HL-60/S4 treated with phorbol 12-myristate 13-acetate at 8.2 ng/mL for 4 days and 3 days (cell line): ENCODE measurements at regions not wholly inside any gene's neighbourhood (a gene's known extent, or its start where the extent isn't known, plus 50 kb on each side); places are given as distances from the start of the nearest gene placed in this dataset.

Source experiments
- in situ Hi-C: fragments of 300-500 bp; cut with MboI; formaldehyde crosslinking; loops from 2 replicates; pipeline ENCODE4 v1.15.0; 2022; ENCODE audit warnings: low sequenced_read_pairs

DNA sequence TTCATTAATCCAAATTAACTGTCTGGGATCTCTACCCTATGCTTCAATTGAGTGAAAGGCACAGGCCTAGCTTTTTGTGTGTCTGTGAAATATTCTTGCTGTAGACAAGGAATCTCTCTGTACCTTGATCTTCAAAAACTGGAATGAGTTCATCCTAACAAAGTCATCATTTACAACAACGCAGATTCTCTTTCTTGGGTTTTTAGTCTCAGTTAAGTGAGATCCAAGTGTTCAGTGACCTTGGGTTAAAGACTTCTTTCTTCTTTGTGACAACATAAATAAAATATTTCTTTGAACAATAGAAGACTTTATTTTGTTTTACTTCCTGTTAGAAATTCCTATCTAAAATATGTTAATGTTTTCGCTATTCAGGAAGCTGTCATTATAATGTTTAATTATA, 192.2 kb upstream of the LMNTD1 start:
- in situ Hi-C loops, result no loop called here

DNA sequence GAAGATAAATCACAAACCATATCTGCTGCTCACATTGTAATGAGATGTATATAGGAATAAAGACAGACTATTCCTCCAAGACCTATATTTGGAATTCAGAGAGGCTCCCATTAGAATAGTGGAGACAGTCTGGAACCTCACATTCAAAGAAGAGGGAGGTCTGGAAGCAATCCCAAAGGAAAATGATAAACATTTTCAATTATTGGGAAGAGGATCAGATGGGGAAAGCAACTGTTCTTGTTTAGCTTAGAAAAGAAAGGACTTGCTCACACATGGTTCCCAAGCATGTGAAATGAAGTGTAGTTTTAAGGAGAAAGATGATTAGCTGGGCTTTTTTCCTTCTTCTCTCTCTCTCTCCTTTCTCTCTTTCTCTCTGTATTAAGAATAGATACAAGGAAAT, 193.0 kb upstream of the LMNTD1 start:
- in situ Hi-C loops, result no loop called here

DNA sequence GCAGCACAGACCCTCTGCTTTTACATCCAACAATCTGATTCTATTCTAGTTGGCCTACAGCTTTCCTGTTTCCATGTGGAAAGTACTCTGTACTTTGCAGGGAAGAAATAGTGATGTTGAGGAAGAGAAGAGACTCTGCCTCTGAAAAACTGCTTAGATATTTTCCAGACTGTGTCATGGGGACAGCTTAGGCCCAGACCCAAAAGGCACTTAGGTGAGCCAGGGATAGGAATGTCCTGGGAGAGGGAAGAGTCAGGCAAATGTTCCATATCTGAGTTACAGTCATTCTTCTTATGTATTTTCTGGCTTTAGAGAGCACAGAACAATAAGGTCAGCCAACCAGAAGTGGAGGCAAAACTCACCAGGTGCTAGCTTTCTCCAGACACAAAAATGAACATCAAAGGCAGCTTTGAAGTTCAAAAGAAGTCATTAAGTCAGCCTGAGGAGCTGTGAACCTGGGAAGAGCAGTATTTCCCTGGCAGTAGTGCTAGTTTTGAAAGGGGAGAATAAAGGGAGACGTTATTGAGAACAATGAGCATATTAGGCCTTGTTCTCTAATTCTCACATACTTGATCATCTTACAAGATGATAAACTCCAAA, 199.7 kb upstream of the LMNTD1 start:
- in situ Hi-C loops, result loop anchor here (25.0 kb wide), 1 partner anchor 109 kb away; no protein-coding TSS in a partner anchor

DNA sequence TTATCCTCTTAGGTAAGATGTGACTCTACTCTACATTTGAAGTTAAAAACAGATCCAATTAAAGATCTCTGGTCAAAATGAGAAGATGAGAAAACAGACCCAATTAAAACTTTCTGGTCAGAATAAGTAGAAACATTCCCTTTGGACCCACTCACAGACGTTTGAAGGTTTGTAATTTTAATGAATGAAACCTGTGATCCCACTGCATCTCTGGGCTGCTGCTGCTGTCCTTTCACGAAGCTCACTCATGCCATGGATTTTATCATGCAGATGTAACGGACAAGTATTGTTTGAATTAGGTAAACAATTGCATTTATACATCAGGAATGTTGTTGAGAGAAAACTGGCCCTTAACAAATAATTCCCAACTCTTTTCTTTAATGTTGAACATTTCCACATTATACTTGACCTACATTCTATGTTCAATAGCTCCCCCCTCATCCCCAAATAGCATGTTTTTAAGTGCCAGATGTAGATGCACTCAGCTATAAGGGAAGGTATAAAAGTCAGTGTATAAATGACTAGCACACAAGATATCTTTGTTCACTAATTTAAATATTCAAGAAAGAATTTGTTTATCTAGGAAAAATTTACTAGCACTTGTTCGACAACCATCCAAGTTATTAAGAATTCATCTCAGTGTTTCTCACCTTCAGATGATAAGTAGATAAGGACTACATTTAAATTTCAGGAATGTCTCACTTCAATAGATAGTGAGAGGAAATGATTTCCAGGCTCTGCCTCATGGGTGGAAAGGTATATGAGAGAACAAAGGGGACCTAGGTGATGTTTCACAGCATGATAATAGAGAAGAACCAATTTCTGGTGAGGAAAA, 202.3 kb upstream of the LMNTD1 start:
- in situ Hi-C loops, result loop anchor here (25.0 kb wide), 1 partner anchor 107 kb away; no protein-coding TSS in a partner anchor

DNA sequence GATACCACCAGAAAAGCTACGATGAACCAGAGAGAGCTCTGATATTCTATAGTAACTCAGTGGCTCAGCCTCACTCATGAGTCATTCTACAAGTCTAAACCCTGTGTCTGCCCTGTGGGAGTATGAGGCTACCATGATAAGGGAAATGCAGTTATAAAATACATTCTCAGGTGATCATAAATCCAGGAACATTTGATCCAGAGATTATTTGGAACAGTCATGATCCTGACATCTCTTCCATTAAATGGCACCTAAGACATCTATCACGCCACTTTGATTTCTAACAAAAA, 202.6 kb upstream of the RASSF8 start:
- in situ Hi-C loops, result loop anchor here (25.0 kb wide), 1 partner anchor 106 kb away; no protein-coding TSS in a partner anchor

DNA sequence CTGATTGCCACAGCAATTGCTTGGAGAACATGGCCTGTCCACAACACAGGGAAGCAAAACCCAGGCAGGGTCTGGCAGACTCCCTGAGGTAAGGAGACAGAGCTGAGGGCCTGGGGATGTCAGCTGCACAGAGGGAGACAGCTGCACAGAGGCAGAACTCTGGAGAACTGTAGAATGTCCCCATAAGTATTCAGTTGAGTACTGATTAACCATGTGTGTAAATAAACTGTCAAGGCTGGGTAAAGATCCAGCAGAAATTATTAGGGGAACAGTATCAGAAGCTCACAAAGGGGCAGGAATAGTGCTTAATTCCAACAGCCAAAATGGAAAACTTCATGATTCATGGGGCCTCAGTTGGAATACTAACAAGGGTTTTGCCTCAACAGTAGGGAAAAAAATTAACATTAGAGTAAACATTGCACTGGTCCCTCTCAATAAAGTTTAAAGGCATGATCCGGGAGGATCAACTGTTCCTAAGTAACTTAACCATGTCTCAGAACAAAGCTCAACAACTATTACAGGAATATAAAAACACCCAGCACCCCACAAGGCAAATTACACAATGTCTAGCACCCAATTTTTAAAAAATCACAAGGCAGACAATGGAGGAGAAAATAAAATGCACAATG, 201.3 kb upstream of the RASSF8 start:
- in situ Hi-C loops, result loop anchor here (25.0 kb wide), 1 partner anchor 105 kb away; no protein-coding TSS in a partner anchor

DNA sequence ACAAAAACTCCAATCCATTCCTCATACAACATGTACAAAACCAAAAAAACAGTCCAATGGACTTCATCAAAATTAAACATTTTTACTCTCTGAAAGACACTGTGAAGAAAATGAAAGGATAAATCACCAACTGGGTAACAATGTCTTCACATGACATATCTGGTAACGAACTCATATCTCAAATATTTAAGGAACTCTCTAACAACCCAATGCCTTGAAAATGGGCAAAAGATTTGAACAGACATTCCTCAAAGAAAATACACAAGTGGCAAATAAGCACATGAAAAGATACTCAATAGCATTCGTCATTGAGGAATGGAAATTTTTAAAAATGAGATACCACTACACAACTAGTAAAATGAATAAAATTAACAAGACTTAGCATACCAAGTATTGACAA, 198.7 kb upstream of the RASSF8 start:
- in situ Hi-C loops, result loop anchor here (25.0 kb wide), 1 partner anchor 103 kb away; no protein-coding TSS in a partner anchor

DNA sequence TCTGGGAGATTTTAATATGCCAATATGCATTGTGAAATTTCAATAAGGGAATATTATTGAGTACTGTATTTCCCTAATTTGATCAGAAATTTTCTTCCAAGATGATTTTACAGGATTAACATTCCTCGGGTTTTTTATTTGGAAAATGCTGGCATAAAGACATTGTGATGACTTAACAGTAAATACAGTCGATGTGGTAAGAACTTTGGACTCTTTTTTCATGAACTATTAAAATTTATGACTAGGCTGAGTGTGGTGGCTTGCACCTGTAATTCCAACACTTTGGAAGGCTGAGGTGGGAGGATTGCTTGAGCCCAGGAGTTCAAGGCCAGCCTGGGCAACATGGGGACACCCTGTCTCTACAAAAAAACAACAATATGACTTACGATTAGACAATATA, 197.1 kb upstream of the RASSF8 start:
- in situ Hi-C loops, result loop anchor here (25.0 kb wide), 1 partner anchor 101 kb away; no protein-coding TSS in a partner anchor

DNA sequence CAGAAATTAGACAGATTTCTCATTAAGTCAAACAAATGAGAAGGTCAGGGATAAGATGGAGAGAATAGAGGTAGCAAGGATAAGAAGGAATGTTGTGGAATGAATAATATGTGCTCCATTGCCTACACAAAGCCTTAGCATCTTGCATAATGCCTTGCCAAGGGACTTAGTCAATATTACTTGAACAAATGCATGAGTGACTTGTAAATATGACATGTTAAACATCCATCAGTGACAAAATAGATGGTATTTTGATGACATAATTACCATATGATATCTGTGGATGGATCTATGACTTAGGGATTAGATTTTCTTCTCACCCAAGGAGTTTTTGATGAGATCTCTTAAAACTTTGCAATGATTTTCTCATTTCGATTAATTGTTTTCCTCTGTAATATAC, 194.1 kb upstream of the RASSF8 start:
- in situ Hi-C loops, result loop anchor here (25.0 kb wide), 1 partner anchor 98 kb away; no protein-coding TSS in a partner anchor

DNA sequence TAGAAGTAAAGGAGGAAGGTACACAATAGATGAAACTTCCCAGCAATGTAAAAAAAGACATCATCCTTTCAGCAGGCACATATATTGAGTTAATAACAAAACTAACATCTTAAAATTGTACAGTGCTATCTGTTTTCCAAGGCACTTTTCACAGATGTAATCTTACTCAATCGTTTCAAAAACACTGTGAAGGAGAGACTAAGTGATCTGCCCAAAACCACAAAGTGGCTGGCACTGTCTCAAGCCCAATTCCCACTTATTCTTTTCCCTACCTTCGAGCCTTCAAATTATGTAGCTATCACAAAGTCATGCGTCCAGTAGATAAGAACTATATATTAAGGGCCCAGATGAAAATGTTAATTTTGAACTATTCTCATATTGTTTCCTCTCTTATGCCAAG, 193.6 kb upstream of the RASSF8 start:
- in situ Hi-C loops, result loop anchor here (25.0 kb wide), 1 partner anchor 97 kb away; no protein-coding TSS in a partner anchor

DNA sequence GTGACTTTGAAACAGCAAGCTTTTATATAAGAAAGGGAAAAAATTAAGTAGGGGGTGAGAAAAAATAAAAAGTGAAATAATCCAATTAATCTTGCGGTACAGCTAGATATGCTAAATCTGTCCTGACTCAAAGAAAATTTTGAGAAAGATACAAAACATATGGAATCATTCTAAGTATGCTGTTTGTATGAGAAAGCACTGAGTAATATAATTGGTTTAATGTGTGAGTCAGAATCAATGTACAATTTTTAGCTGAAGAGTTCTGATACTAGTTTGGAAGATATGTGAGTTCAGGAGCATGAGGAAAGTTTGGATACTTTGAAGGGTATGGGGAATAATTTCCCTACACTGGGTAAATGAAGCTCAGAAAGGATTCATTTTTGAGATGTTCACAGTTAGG, 190.9 kb upstream of the RASSF8 start:
- in situ Hi-C loops, result loop anchor here (25.0 kb wide), 1 partner anchor 95 kb away; no protein-coding TSS in a partner anchor

DNA sequence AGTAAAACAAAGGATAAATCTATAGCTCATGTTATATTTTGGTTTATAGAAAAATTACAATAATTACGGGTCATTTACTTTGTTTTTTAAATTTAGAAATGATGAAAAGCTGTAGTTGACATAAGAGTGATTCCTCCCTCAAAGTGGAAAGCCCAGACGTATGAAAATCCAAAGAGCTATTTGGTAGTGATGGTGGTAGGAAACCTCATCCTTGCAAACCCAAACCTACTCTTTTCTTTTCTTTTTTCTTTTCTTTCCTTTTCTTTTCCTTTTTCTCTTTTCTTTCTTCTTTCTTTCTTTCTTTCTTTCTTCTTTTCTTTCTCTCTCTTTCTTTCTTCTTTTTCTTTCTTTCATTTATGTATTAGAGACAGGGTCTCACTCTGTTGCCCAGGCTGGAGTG, 190.3 kb upstream of the RASSF8 start:
- in situ Hi-C loops, result loop anchor here (25.0 kb wide), 1 partner anchor 94 kb away; no protein-coding TSS in a partner anchor

DNA sequence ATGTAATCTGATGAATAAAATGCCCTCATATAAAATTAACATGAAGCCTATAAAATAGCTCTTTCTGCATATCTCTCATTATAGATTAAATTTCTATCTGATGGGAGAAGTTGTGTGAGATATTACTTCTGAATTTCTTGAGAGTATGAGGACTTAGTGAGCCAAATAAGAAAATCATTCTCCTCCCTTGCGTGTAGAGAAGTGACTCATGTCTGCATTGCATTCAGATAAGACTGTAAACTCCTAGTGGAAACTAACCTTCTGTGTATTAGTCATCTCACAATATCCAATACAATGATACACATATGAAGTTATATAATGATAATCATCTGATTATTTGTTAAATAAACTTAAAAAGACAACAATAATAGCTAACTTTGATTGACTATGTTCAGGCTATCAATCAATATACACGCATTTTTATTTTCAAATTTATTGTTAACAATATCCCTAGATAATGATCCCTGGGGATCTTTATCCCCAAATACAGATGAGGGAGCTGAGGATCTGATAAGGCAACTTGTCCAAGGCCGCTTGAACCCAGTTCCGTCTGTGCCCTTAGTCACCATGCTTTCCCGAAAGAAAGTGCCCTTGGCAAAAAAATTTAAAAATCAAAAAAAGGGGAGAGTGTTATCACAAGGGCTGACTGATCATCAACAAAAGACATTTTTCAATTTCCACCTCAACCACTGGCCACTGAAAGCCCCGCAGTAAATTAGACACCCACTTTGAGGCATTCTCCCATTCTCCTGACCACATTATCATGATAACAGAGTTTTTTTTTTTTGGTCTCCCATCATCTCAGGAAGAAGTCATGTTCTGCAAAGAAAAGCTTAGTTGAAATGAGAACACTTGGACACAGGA, 189.2 kb upstream of the RASSF8 start:
- in situ Hi-C loops, result loop anchor here (25.0 kb wide), 1 partner anchor 93 kb away; no protein-coding TSS in a partner anchor

DNA sequence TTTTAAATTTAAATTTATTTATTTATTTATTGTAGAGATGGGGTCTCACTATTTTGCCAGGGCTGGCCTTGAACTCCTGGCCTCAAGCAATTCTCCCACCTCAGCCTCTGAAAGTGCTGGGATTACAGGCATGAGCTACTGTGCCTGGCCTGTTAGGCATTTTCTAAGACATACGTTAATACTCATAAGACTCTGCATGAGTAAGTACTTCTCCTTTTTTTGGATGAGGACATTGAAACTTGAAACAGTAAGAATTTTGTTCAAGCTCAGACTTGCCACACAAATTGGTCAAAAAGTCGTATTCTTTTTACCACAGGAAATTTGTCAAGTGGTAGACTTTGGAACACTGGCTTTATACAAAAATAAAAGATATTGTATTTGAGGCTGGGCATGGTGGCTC, 187.4 kb upstream of the RASSF8 start:
- in situ Hi-C loops, result loop anchor here (25.0 kb wide), 1 partner anchor 91 kb away; no protein-coding TSS in a partner anchor

DNA sequence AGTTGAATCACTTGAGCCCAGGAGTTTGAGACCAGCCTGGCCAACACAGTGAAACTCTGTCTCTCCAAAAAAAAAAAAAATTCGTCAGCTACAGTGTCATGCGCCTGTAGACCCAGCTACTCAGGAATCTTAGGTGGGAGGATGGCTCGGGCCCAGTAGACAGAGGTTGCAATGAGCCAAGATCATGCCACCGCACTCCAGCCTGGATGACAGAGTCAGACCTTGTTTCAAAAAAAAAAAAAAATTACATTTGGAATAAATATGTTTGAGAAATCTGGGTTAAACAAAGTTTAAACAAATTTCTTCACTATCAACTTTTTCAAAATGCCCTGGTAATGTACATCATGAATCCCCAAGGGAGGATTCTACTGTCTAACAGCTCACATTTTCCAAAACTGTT, 187.0 kb upstream of the RASSF8 start:
- in situ Hi-C loops, result loop anchor here (25.0 kb wide), 1 partner anchor 91 kb away; no protein-coding TSS in a partner anchor

DNA sequence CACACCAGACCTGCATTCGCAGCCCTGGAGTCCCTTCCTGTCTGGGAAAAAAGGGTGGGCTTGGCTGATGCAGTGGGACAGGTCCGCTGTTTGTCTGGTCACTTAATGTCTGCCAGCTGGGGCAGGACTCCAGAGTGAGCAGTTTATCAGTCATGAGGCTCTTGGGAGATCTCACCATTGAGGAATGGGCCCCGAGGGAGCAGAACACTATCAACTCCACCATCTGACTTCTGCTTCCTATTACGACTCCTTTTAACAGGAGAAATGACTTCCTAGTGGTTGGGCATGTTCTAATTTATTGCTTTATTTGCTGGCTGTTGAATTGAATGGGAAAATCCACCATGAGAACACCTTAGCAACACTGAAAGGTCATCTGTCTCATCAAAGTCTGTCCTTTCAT, 182.5 kb upstream of the RASSF8 start:
- in situ Hi-C loops, result no loop called here

DNA sequence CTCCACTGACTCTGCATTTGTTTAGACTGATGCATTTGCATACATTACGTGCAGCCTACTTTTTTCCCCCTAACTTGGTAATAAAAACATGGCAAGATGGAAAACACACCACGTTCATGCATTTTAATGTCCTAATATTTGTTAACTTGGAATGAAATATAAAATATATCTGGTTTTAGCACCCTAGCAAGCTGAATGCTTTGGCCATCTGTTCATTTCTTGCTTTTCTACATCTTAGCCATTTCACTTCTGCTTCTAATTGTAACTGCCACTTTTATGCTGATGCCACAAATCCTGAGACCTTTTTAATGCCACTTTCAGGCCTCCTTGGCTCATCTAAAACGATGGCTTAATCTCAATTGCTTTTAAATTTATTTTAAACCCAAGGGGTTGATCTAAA, 177.7 kb upstream of the RASSF8 start:
- in situ Hi-C loops, result no loop called here

DNA sequence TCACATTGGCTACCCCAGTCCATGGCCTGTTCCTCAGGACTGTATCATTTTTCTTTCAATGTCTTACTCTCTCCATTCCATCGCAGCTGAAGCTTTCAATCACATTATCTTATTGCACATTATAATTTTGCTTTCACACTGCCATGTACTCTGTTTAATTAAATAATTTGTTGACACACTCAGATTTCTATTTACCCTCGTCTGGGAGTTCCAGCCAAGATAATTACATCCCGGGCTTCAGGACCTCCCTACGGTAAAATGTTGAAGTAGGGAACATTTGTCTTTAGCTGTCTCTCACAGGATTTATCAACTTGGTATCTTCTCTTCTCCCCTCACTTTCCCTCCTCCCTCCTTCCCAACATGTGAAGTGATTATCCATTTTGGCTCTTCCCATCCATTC, 177.2 kb upstream of the RASSF8 start:
- in situ Hi-C loops, result no loop called here

DNA sequence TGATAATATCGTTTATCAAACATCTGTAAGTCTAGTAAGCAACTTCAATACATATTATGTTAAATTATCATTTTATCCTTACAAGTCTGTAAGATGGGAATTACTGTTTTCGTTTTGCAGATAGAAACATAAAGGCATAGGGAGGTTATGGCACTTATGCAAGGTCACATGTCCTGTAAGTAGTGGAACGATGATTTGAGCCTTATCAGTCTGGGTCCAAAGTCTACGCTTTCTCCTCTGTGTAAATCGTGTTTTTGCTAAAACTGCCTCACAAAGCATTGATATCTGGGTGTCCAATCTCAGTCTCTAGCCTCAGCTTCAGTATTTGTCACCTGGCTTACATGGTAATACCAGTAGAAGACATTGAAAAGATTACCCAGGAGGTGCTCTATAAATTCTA, 174.9 kb upstream of the RASSF8 start:
- in situ Hi-C loops, result no loop called here

DNA sequence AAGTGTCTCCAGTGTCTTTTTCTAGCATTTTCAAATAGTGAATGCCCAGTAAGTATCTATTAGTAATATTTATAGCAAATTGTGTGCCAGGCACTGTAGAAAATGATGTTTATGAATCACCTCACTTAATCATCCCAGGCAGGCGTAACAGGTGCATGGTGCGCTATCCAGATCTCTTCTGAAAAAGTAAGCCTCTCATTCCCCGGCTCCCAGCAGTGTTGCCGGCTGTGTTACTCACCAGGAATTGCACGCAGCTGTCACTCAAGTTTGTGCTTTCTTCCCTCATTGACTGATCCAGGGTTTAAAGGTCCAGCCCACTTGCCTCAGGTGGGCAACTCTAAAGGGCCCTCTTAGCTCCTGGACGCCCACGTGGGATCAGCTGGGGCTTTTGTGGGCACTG, 173.8 kb upstream of the RASSF8 start:
- in situ Hi-C loops, result no loop called here

DNA sequence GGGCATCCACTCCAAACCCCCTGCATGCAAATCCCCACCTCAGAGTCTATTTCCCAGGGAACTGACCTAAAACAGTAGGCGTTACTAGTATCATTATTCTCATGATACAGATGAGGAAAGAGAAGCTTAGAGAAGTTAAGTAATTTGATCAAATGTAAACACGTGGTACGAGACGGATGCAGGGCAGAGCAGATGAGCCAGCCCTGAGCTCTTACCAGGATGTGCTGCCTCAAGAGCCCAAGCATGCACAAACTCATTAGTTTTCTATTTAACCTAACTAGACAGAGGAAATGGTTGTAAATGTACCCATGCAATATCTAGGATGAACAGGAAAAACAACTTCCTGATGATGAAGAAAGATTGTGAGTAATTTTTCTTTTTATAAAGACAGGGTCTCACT, 173.3 kb upstream of the RASSF8 start:
- in situ Hi-C loops, result no loop called here
